OCI-LY1 (cell line): ENCODE measurements at regions not wholly inside any gene's neighbourhood (a gene's known extent, or its start where the extent isn't known, plus 50 kb on each side); places are given as distances from the start of the nearest gene placed in this dataset.

Source experiments
- H2AFZ ChIP-seq: fragments of 200-600 bp; sonication (generic), shearing (Covaris generic); 2 replicates; pipeline ENCODE4 v1.6.0; 2014; ENCODE audit warnings: antibody characterized with exemption, mild to moderate bottlenecking, low read length
- H3F3A ChIP-seq: fragments of 200-600 bp; sonication (generic), shearing (Covaris generic); 2 replicates; pipeline ENCODE4 v1.6.0; 2014; ENCODE audit warnings: mild to moderate bottlenecking, antibody characterized with exemption, low read length, moderate library complexity; ENCODE audit not compliant: insufficient read depth
- H3K27ac ChIP-seq: fragments of 200-600 bp; sonication (generic); 2 replicates; pipeline ENCODE4 v1.5.1; 2014; ENCODE audit warnings: low read length, mixed run types, mild to moderate bottlenecking, low read depth; ENCODE audit not compliant: poor library complexity, severe bottlenecking
- H3K27me3 ChIP-seq: fragments of 200-600 bp; sonication (generic); 2 replicates; pipeline ENCODE4 v1.6.0; 2014; ENCODE audit warnings: antibody characterized with exemption, mild to moderate bottlenecking, low read length, moderate library complexity; ENCODE audit not compliant: insufficient read depth
- H3K36me3 ChIP-seq: fragments of 200-600 bp; sonication (generic); 2 replicates; pipeline ENCODE4 v1.6.1; 2014; ENCODE audit warnings: mild to moderate bottlenecking, antibody characterized with exemption, low read length, moderate library complexity, mixed read lengths; ENCODE audit not compliant: insufficient read depth
- H3K4me1 ChIP-seq: fragments of 200-600 bp; sonication (generic); 2 replicates; pipeline ENCODE4 v1.5.1; 2014; ENCODE audit warnings: mild to moderate bottlenecking, low read length, moderate library complexity; ENCODE audit not compliant: insufficient read depth, severe bottlenecking
- H3K4me2 ChIP-seq: fragments of 200-600 bp; sonication (generic), shearing (Covaris generic); 2 replicates; pipeline ENCODE4 v1.6.1; 2014; ENCODE audit warnings: low read length
- H3K4me3 ChIP-seq: fragments of 200-600 bp; sonication (generic); 2 replicates; pipeline ENCODE4 v1.5.1; 2014; ENCODE audit warnings: low read length, low read depth, mild to moderate bottlenecking, mixed read lengths; ENCODE audit not compliant: poor library complexity, severe bottlenecking
- H3K79me2 ChIP-seq: fragments of 200-600 bp; shearing (Covaris generic); 2 replicates; pipeline ENCODE4 v1.6.1; 2016; ENCODE audit warnings: mixed run types, low read length, mixed read lengths; ENCODE audit not compliant: insufficient read depth
- H3K9ac ChIP-seq: fragments of 200-600 bp; sonication (generic), shearing (Covaris generic); 2 replicates; pipeline ENCODE4 v1.6.1; 2014; ENCODE audit warnings: mild to moderate bottlenecking, low read length, mixed read lengths
- H3K9me2 ChIP-seq: fragments of 200-600 bp; sonication (generic), shearing (Covaris generic); 2 replicates; pipeline ENCODE4 v1.6.1; 2014; ENCODE audit warnings: low read depth, mild to moderate bottlenecking, low read length, mixed read lengths
- H3K9me3 ChIP-seq: fragments of 200-600 bp; shearing (Covaris generic); 2 replicates; pipeline ENCODE4 v1.6.1; 2014; ENCODE audit warnings: low read length, mixed read lengths
- H4K20me1 ChIP-seq: fragments of 200-600 bp; sonication (generic), shearing (Covaris generic); 2 replicates; pipeline ENCODE4 v1.6.0; 2016; ENCODE audit warnings: mild to moderate bottlenecking, low read length; ENCODE audit not compliant: insufficient read depth
- EZH2 ChIP-seq: fragments of 200-600 bp; sonication (generic), shearing (Covaris generic); IDR thresholded peaks from 2 replicates; pipeline ENCODE4 v1.8.0; 2017; ENCODE audit warnings: borderline replicate concordance, mixed run types, mild to moderate bottlenecking, antibody characterized with exemption, low read length, moderate library complexity, mixed read lengths
- TF ChIP-seq, protein P1 (sequence below): fragments of 200-600 bp; sonication (generic), shearing (Covaris generic); IDR thresholded peaks from 2 replicates; pipeline ENCODE4 v1.5.1; 2017; ENCODE audit warnings: mild to moderate bottlenecking, antibody characterized with exemption, low read length, moderate library complexity, mixed read lengths

DNA sequence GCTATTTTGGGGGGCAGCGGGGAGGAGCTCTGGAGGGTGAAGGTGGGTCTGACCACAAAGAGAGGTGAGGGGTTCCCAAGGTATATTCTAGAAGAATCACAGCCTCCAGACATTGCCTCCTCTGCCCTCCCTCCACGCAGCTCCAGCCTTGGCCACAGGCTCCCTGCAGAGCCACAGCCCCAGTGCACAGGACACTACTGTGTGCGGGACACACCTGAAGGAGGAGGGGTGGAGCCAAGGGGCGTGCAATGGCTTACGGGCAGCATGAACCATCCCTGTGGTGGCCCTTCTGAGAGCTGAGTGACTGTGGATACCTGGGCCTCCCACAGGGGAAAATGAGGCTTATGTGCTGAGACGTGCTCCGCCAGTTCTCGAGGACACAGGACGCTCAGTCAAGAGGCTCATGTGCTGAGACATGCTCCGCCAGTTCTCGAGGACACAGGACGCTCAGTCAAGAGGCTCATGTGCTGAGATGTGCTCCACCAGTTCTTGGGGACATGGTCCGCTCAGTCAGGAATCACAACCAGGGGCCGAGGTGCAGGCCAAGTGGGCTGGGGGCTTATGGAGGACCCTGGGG lies 417.3 kb downstream of the SHANK2 start:
- no peak overlapping the region for H2AFZ ChIP-seq
- H3K27me3 ChIP-seq = no peaks in the 10 kb centered on the region
- H4K20me1 ChIP-seq = no peaks in the 10 kb centered on the region
- no peaks in the 10 kb centered on the region for H3K4me1 ChIP-seq
- H3K9ac ChIP-seq = no peak overlapping the region
- no peak overlapping the region for H3K27ac ChIP-seq
- H3F3A ChIP-seq = no peaks in the 10 kb centered on the region
- H3K9me3 ChIP-seq = no peaks in the 10 kb centered on the region
- no peaks in the 10 kb centered on the region for H3K9me2 ChIP-seq
- TF ChIP-seq, protein P1, sequence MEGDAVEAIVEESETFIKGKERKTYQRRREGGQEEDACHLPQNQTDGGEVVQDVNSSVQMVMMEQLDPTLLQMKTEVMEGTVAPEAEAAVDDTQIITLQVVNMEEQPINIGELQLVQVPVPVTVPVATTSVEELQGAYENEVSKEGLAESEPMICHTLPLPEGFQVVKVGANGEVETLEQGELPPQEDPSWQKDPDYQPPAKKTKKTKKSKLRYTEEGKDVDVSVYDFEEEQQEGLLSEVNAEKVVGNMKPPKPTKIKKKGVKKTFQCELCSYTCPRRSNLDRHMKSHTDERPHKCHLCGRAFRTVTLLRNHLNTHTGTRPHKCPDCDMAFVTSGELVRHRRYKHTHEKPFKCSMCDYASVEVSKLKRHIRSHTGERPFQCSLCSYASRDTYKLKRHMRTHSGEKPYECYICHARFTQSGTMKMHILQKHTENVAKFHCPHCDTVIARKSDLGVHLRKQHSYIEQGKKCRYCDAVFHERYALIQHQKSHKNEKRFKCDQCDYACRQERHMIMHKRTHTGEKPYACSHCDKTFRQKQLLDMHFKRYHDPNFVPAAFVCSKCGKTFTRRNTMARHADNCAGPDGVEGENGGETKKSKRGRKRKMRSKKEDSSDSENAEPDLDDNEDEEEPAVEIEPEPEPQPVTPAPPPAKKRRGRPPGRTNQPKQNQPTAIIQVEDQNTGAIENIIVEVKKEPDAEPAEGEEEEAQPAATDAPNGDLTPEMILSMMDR = no peak
- TF ChIP-seq EZH2 = no peak
- H3K79me2 ChIP-seq = no peaks in the 10 kb centered on the region
- H3K4me3 ChIP-seq = no peak overlapping the region
- H3K36me3 ChIP-seq = no peaks in the 10 kb centered on the region; the same call in 1 of the 2 replicates
- H3K4me2 ChIP-seq = no peak overlapping the region

DNA sequence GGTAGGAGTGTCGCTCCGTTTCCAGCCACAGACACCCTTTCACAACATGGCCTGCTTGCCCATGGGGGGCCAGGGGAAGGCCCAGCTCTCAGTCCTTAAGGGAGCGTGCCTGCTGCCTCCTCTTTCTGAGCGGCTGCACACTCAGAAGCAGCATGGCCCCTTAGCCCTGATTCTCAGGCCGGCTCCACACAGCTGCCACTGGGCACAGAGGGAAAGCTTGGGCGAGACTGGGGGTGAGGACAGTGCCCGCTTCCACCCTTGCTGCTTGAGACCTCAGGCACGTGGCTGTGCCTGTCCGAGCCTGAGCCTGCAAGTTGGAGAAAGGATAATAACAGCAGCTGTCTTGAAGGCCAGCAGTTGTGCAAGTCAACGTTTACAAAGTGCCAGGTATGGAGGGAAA lies 416.3 kb downstream of the SHANK2 start:
- TF ChIP-seq, protein P1 = no peak
- TF ChIP-seq EZH2 = no peak
- no peaks in the 10 kb centered on the region for H3K9me3 ChIP-seq
- no peaks in the 10 kb centered on the region for H3K4me1 ChIP-seq

DNA sequence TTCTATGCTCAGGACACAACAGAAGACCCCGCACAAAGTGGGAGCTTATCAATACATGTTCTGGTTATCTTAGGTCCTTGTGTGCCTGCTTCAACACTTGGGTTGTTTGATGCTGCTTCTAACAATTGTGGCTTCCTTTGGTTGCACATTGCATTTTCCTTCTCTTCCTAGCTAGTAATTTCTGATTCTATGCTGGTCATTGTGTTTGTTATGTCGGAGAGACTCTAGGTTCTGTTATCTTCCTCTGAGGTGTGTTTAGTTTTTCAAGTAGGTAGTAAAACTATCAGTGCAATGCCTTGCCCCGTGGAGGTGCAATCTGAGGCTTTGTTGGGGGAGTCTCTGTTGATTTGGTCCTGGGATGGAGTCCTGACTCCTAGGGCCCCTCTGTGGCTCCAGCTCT lies 414.2 kb downstream of the SHANK2 start:
- Histone ChIP-seq H3K9ac (no peak overlapping the region), H3K9me3 (no peaks in the 10 kb centered on the region), H3K4me2 (no peak overlapping the region), H2AFZ (no peak overlapping the region), H3K4me1 (no peaks in the 10 kb centered on the region), H3K36me3 (no peaks in the 10 kb centered on the region; the same call in 1 of the 2 replicates), H3K27ac (no peak overlapping the region), H3K9me2 (no peaks in the 10 kb centered on the region), H3K27me3 (no peaks in the 10 kb centered on the region), H3K4me3 (no peak overlapping the region), H3K79me2 (no peaks in the 10 kb centered on the region), H4K20me1 (no peaks in the 10 kb centered on the region), H3F3A (no peaks in the 10 kb centered on the region)
- TF ChIP-seq, protein P1 = no peak
- TF ChIP-seq EZH2 = no peak

More for the DNA sequence above, 416.3 kb downstream of the SHANK2 start:
- no peak overlapping the region for H2AFZ ChIP-seq
- H3F3A ChIP-seq = no peaks in the 10 kb centered on the region
- H3K36me3 ChIP-seq = no peaks in the 10 kb centered on the region; the same call in 1 of the 2 replicates
- H4K20me1 ChIP-seq = no peaks in the 10 kb centered on the region
- H3K4me3 ChIP-seq = no peak overlapping the region
- no peaks in the 10 kb centered on the region for H3K79me2 ChIP-seq
- no peak overlapping the region for H3K27ac ChIP-seq
- H3K9ac ChIP-seq = no peak overlapping the region
- H3K9me2 ChIP-seq = no peaks in the 10 kb centered on the region
- H3K4me2 ChIP-seq = no peak overlapping the region
- no peaks in the 10 kb centered on the region for H3K27me3 ChIP-seq
